GM19438 (cell line): ENCODE measurements at regions not wholly inside any gene's neighbourhood (a gene's known extent, or its start where the extent isn't known, plus 50 kb on each side); places are given as distances from the start of the nearest gene placed in this dataset.

ENCODE experiments used
- ATAC-seq: cut with Tn5 transposase; IDR thresholded peaks from one replicate; pipeline ENCODE4 v1.9.1; 2021; ENCODE audit warnings: low read depth; ENCODE audit not compliant: unreplicated experiment

GRCh38 chr20:6265204-6265904 lies 142.5 kb upstream of the FERMT1 start:
- ATAC-seq, result no peak

- ATAC-seq, result no peak
These were observed 130.6 kb upstream of the FERMT1 start for GRCh38 chr20:6253396-6253795.

GRCh38 chr20:6245436-6245835 lies 122.6 kb upstream of the FERMT1 start:
- ATAC-seq, result no peak

- ATAC-seq, result no peak
These were observed 118.8 kb upstream of the FERMT1 start for GRCh38 chr20:6241591-6241990.

- no peak for ATAC-seq
These were observed 117.2 kb upstream of the FERMT1 start for GRCh38 chr20:6240059-6240458.

- no peak for ATAC-seq
These were observed 115.6 kb upstream of the FERMT1 start for GRCh38 chr20:6238421-6238820.

GRCh38 chr20:6235510-6235909 lies 112.7 kb upstream of the FERMT1 start:
- ATAC-seq, result no peak

GRCh38 chr20:6232436-6232835 lies 109.6 kb upstream of the FERMT1 start:
- ATAC-seq, result no peak

- ATAC-seq, result no peak
These were observed 108.7 kb upstream of the FERMT1 start for GRCh38 chr20:6231556-6231955.

- no peak for ATAC-seq
These were observed 105.5 kb upstream of the FERMT1 start for GRCh38 chr20:6228302-6228843.

- ATAC-seq, result no peak
These were observed 90.5 kb upstream of the FERMT1 start for GRCh38 chr20:6213311-6213710.

GRCh38 chr20:6212903-6213302 lies 90.1 kb upstream of the FERMT1 start:
- ATAC-seq, result no peak

GRCh38 chr20:6209093-6209492 lies 86.3 kb upstream of the FERMT1 start:
- no peak for ATAC-seq

- no peak for ATAC-seq
These were observed 77.3 kb upstream of the FERMT1 start for GRCh38 chr20:6200092-6200491.

GRCh38 chr20:6185268-6185667 lies 62.4 kb upstream of the FERMT1 start:
- ATAC-seq, result no peak

- ATAC-seq, result no peak
These were observed 61.3 kb upstream of the FERMT1 start for GRCh38 chr20:6184086-6184485.

GRCh38 chr20:6180531-6180930 lies 57.7 kb upstream of the FERMT1 start:
- no peak for ATAC-seq

- no peak for ATAC-seq
These were observed 55.7 kb upstream of the FERMT1 start for GRCh38 chr20:6178537-6178936.

- ATAC-seq, result no peak
These were observed 50.7 kb upstream of the FERMT1 start for GRCh38 chr20:6173481-6173880.
